NB4 (cell line): ENCODE measurements at regions not wholly inside any gene's neighbourhood (a gene's known extent, or its start where the extent isn't known, plus 50 kb on each side); places are given as distances from the start of the nearest gene placed in this dataset.

Experiments
- CTCF ChIP-seq: IDR thresholded peaks from one replicate; pipeline ENCODE4 v1.5.1; 2012; ENCODE audit warnings: low read depth, low read length
- MYC ChIP-seq: IDR thresholded peaks from 2 replicates; pipeline ENCODE4 v1.6.1; 2011; ENCODE audit warnings: low read depth, low read length
- POLR2A ChIP-seq: IDR thresholded peaks from 2 replicates; pipeline ENCODE4 v1.6.1; 2011; ENCODE audit warnings: mild to moderate bottlenecking; ENCODE audit not compliant: insufficient read length; ENCODE audit errors: extremely low read depth

- no peak for TF ChIP-seq CTCF
- TF ChIP-seq POLR2A = no peak
- TF ChIP-seq MYC = no peak
These were observed 145.4 kb downstream of the TPH2 start for GRCh38 chr12:72084061-72084460.
